ENCODE measurements at regions not wholly inside any gene's neighbourhood (a gene's known extent, or its start where the extent isn't known, plus 50 kb on each side); places are given as distances from the start of the nearest gene placed in this dataset.

DNA sequence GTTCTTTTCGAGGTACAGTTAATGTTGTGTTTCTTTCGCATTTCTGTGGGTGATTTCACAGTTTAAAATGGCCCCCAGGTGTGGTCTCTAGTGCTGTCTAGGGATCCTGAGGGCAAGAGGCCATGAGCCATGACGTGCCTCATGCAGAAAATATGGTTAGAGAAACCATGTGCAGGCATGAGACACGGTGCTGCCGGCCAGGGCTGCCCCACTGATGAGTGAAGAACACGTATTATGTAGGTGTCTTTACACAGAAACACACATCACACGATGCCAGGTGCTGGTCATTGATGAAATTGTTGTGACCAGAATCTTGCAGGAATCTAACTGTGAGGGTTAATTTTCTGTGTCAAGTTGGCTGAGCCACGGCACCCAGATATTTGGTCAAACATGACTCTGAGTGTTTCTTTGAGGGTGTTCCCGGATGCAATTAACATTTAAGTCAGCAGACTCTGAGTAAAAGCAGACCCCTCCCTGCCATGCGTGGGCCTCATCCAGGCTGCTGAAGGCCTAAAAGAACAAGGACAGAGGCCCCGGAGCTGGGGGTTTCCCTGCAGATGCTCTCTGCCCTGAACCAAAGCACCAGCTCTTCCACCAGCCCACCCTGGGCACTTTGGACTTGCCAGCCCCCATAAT lies 463.0 kb upstream of the MYT1L start:
- TF ChIP-seq, protein P1, sequence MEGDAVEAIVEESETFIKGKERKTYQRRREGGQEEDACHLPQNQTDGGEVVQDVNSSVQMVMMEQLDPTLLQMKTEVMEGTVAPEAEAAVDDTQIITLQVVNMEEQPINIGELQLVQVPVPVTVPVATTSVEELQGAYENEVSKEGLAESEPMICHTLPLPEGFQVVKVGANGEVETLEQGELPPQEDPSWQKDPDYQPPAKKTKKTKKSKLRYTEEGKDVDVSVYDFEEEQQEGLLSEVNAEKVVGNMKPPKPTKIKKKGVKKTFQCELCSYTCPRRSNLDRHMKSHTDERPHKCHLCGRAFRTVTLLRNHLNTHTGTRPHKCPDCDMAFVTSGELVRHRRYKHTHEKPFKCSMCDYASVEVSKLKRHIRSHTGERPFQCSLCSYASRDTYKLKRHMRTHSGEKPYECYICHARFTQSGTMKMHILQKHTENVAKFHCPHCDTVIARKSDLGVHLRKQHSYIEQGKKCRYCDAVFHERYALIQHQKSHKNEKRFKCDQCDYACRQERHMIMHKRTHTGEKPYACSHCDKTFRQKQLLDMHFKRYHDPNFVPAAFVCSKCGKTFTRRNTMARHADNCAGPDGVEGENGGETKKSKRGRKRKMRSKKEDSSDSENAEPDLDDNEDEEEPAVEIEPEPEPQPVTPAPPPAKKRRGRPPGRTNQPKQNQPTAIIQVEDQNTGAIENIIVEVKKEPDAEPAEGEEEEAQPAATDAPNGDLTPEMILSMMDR (IDR thresholded peaks at IDR 0.05): no peak
- TF ChIP-seq POLR2A (IDR thresholded peaks at IDR 0.05; ENCODE audit: low read depth) (no peak), POLR2AphosphoS5 (IDR thresholded peaks at IDR 0.05) (no peak), EP300 (IDR thresholded peaks at IDR 0.05) (no peak)
